ENCODE measurements at regions not wholly inside any gene's neighbourhood (a gene's known extent, or its start where the extent isn't known, plus 50 kb on each side); places are given as distances from the start of the nearest gene placed in this dataset.

DNA sequence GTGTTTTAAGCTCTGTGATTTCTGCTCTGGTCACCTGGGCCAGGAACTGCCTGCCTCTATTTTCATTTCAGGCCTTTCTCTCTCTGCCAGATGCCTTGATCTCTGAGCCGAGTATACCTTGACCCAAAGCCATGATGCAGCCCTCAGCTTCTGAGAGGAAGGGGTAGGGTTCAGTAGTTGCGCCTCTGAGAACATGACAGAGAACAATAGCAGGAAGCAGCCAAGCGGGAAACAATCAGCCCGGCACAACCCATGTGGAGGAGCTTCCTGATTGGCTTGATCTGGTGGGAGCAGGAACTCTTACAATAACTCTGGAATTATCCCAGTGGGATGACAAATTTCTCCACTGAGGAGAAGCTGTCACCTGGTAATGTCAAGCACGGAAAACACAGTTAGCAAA is 127.4 kb downstream of the PALM2AKAP2 start:
- TF ChIP-seq, protein P1, sequence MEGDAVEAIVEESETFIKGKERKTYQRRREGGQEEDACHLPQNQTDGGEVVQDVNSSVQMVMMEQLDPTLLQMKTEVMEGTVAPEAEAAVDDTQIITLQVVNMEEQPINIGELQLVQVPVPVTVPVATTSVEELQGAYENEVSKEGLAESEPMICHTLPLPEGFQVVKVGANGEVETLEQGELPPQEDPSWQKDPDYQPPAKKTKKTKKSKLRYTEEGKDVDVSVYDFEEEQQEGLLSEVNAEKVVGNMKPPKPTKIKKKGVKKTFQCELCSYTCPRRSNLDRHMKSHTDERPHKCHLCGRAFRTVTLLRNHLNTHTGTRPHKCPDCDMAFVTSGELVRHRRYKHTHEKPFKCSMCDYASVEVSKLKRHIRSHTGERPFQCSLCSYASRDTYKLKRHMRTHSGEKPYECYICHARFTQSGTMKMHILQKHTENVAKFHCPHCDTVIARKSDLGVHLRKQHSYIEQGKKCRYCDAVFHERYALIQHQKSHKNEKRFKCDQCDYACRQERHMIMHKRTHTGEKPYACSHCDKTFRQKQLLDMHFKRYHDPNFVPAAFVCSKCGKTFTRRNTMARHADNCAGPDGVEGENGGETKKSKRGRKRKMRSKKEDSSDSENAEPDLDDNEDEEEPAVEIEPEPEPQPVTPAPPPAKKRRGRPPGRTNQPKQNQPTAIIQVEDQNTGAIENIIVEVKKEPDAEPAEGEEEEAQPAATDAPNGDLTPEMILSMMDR (IDR thresholded peaks at IDR 0.05; ENCODE audit: poor library complexity) = no peak
- no peak for TF ChIP-seq EZH2 (IDR thresholded peaks at IDR 0.05; ENCODE audit: borderline replicate concordance)
- no peak for TF ChIP-seq EZH2phosphoT487 (IDR thresholded peaks at IDR 0.05; ENCODE audit: low read depth, severe bottlenecking, unreplicated experiment)

Measured in hepatocyte (in vitro differentiated cells).